HCT116 (cell line): ENCODE measurements at regions not wholly inside any gene's neighbourhood (a gene's known extent, or its start where the extent isn't known, plus 50 kb on each side); places are given as distances from the start of the nearest gene placed in this dataset.

Source experiments
- ATAC-seq: fragments of 200-7000 bp; cut with Tn5 transposase; 2 replicates; pipeline ENCODE4 v1.9.1; 2020; ENCODE audit warnings: mild to moderate bottlenecking, moderate library complexity
- BruUV-seq: library from RNA; stranded (reverse); fragments of 400-500 nt; replicated peaks from 2 replicates; lab custom pipeline; 2021; lab: Mats Ljungman, UMichigan
- CTCF ChIA-PET: fragments of 300-600 bp; sonication (Branson Sonifier 250); formaldehyde crosslinking; loops from one replicate; lab custom pipeline; 2021; ENCODE audit warnings: antibody characterized with exemption; lab: Charles Lee
- POLR2A ChIA-PET: fragments of 300-600, 350-600 bp; sonication (Branson Sonifier 250); formaldehyde crosslinking; loops from one replicate; lab custom pipeline; 2021; ENCODE audit warnings: antibody characterized with exemption; lab: Charles Lee
- RAD21 ChIA-PET, 2 experiments: fragments of 300-600 bp; sonication (Branson Sonifier 250); formaldehyde crosslinking; loops; one replicate each; lab custom pipeline; 2023; ENCODE audit warnings: low total read pairs in 2 of 2; ENCODE audit not compliant: uncharacterized antibody in 2 of 2, unreplicated experiment in 2 of 2, low non-redundant PET in 1 of 2; lab: Charles Lee
- DNase-seq: peaks from one replicate; pipeline ENCODE4 v3.0.0-alpha.2; 2010; ENCODE audit warnings: low read depth, low spot score
- H2AFZ ChIP-seq: fragments of 200-600 bp; shearing (Covaris generic), sonication (generic); 2 replicates; pipeline ENCODE4 v1.6.1; 2017; ENCODE audit warnings: low read depth, mixed run types, mixed read lengths, antibody characterized with exemption, low read length; ENCODE audit not compliant: poor library complexity, severe bottlenecking
- H3K27ac ChIP-seq: 2 replicates; pipeline ENCODE4 v1.5.1; 2012; ENCODE audit warnings: low read depth, low read length
- H3K27me3 ChIP-seq: fragments of 200-600 bp; sonication (generic); 2 replicates; pipeline ENCODE4 v1.6.1; 2016; ENCODE audit warnings: mixed run types, low read length, mixed read lengths; ENCODE audit not compliant: insufficient read depth
- H3K36me3 ChIP-seq, 2 experiments: fragments of 200-500 bp in 1 of 2; fragments of 200-600 bp in 1 of 2; sonication (Bioruptor generic) in 1 of 2; sonication (generic) in 1 of 2; 2 replicates each; pipeline versions ENCODE4 v1.5.1 to v1.6.1; 2014 to 2016; ENCODE audit warnings: low read length in 2 of 2, inconsistent platforms in 1 of 2, mixed read lengths in 1 of 2, mixed run types in 1 of 2; ENCODE audit not compliant: insufficient read depth in 2 of 2, control insufficient read depth in 1 of 2
- H3K4me1 ChIP-seq, 2 experiments: fragments of 200-600 bp in 1 of 2; sonication (generic) in 1 of 2; 2 replicates each; pipeline versions ENCODE4 v1.5.1 to v1.6.1; 2012 to 2017; ENCODE audit warnings: low read length in 2 of 2, inconsistent platforms in 1 of 2, mild to moderate bottlenecking in 1 of 2, mixed read lengths in 1 of 2, mixed run types in 1 of 2, moderate library complexity in 1 of 2; ENCODE audit not compliant: insufficient read depth in 2 of 2, control insufficient read depth in 1 of 2
- H3K4me2 ChIP-seq: fragments of 200-600 bp; sonication (generic); 2 replicates; pipeline ENCODE4 v1.6.1; 2017; ENCODE audit warnings: mixed run types, low read length, mixed read lengths
- H3K4me3 ChIP-seq, 2 experiments: fragments of 200-600 bp in 1 of 2; sonication (generic) in 1 of 2; replicated peaks in 1 of 2; 2 replicates each; pipeline ENCODE4 v1.5.1; 2011 to 2016; ENCODE audit warnings: low read length in 2 of 2, control low read depth in 1 of 2, low read depth in 1 of 2, mild to moderate bottlenecking in 1 of 2, mixed read lengths in 1 of 2, mixed run types in 1 of 2
- H3K79me2 ChIP-seq: fragments of 200-600 bp; sonication (generic); 2 replicates; pipeline ENCODE4 v1.6.1; 2017; ENCODE audit warnings: mild to moderate bottlenecking, mixed run types, low read length, moderate library complexity, mixed read lengths; ENCODE audit not compliant: insufficient read depth
- H3K9ac ChIP-seq: fragments of 200-600 bp; sonication (generic); 2 replicates; pipeline ENCODE4 v1.6.1; 2016; ENCODE audit warnings: low read length, mixed read lengths
- H3K9me2 ChIP-seq: fragments of 200-600 bp; sonication (generic), shearing (Covaris generic); 2 replicates; pipeline ENCODE4 v1.6.1; 2017; ENCODE audit warnings: mixed run types, mild to moderate bottlenecking, moderate library complexity; ENCODE audit not compliant: insufficient read depth
- H3K9me3 ChIP-seq, 2 experiments: fragments of 200-500 bp in 1 of 2; fragments of 200-600 bp in 1 of 2; sonication (Bioruptor generic) in 1 of 2; sonication (generic) in 1 of 2; 2 replicates each; pipeline ENCODE4 v1.6.1; 2014 to 2017; ENCODE audit warnings: low read length in 2 of 2, mixed read lengths in 2 of 2, inconsistent platforms in 1 of 2, low read depth in 1 of 2, mild to moderate bottlenecking in 1 of 2, mixed run types in 1 of 2, moderate library complexity in 1 of 2; ENCODE audit not compliant: control insufficient read depth in 1 of 2, insufficient read depth in 1 of 2
- H4K20me1 ChIP-seq: fragments of 200-600 bp; sonication (generic), shearing (Covaris generic); 2 replicates; pipeline ENCODE4 v1.6.1; 2017; ENCODE audit warnings: mixed run types, mild to moderate bottlenecking, moderate library complexity; ENCODE audit not compliant: insufficient read depth
- CEBPB ChIP-seq: IDR thresholded peaks from 2 replicates; pipeline ENCODE4 v1.6.1; 2012; ENCODE audit warnings: low read depth
- CTCF ChIP-seq, 3 experiments: fragments of 200-600 bp in 1 of 3; sonication (generic) in 1 of 3; IDR thresholded peaks in 2 of 3; conservative IDR thresholded peaks in 1 of 3; 2 replicates each; pipeline ENCODE4 v1.5.1; 2012 to 2017; ENCODE audit warnings: low read depth in 2 of 3, low read length in 2 of 3, antibody characterized with exemption in 1 of 3, borderline replicate concordance in 1 of 3, control low read depth in 1 of 3, mild to moderate bottlenecking in 1 of 3, mixed read lengths in 1 of 3, mixed run types in 1 of 3, moderate library complexity in 1 of 3; ENCODE audit not compliant: insufficient read depth in 1 of 3
- FOSL1 ChIP-seq: IDR thresholded peaks from 2 replicates; pipeline ENCODE4 v1.6.1; 2012; ENCODE audit warnings: low read depth
- JUND ChIP-seq: IDR thresholded peaks from 2 replicates; pipeline ENCODE4 v1.6.1; 2012
- MAX ChIP-seq: IDR thresholded peaks from 2 replicates; pipeline ENCODE4 v1.6.1; 2012
- POLR2AphosphoS5 ChIP-seq: IDR thresholded peaks from 2 replicates; pipeline ENCODE4 v1.6.1; 2011; ENCODE audit warnings: mild to moderate bottlenecking, low read depth, low read length, moderate library complexity
- REST ChIP-seq: IDR thresholded peaks from 2 replicates; pipeline ENCODE4 v1.6.1; 2012; ENCODE audit warnings: low read depth
- SIN3A ChIP-seq: IDR thresholded peaks from 2 replicates; pipeline ENCODE4 v1.6.1; 2012; ENCODE audit warnings: low read depth
- SP1 ChIP-seq: IDR thresholded peaks from 2 replicates; pipeline ENCODE4 v1.6.1; 2012; ENCODE audit warnings: low read depth
- SRF ChIP-seq: IDR thresholded peaks from 2 replicates; pipeline ENCODE4 v1.6.1; 2012; ENCODE audit warnings: low read depth
- TCF7L2 ChIP-seq: IDR thresholded peaks from 2 replicates; pipeline ENCODE4 v1.7.0; 2011; ENCODE audit warnings: borderline replicate concordance, inconsistent platforms; ENCODE audit not compliant: insufficient read depth, insufficient read length; ENCODE audit errors: extremely low read depth
- ZFX ChIP-seq: fragments of 450-650 bp; IDR thresholded peaks from 2 replicates; pipeline ENCODE4 v1.6.1; 2017
- intact Hi-C: fragments of 100-400 bp; cut with micrococcal nuclease; formaldehyde crosslinking; loops from 2 replicates; pipeline ENCODE4 v1.10.0; 2022

GRCh38 chr4:24116107-24116506 is 226.3 kb upstream of the PPARGC1A start:
- H3K4me3 ChIP-seq: no peak overlapping the region
- no TSS peak for BruUV-seq
- no peaks in the 10 kb centered on the region for H3K9me2 ChIP-seq
- ChIA-PET RAD21 (no interaction called here), POLR2A (no interaction called here), CTCF (no interaction called here)
- TF ChIP-seq CTCF (IDR thresholded peaks at IDR 0.05 in 2 of 3, conservative IDR thresholded peaks at IDR 0.05 in 1 of 3; ENCODE audit: borderline replicate concordance in 1 of 3, insufficient read depth in 1 of 3, low read depth in 2 of 3, low read length in 2 of 3) (no peak), SP1 (no peak), TCF7L2 (no peak), POLR2AphosphoS5 (no peak), REST (no peak), FOSL1 (no peak), ZFX (no peak), SRF (no peak), CEBPB (no peak), MAX (no peak), SIN3A (no peak), JUND (no peak)
- H2AFZ ChIP-seq: no peak overlapping the region
- H3K9me3 ChIP-seq: peaks cover 0 to 4% of the 10 kb centered on the region in 2 experiments; a peak in 2 of 4 replicates
- H3K4me1 ChIP-seq: no peaks in the 10 kb centered on the region
- H3K79me2 ChIP-seq: no peaks in the 10 kb centered on the region
- H3K27ac ChIP-seq: no peak overlapping the region
- intact Hi-C loops: no loop called here
- no peak overlapping the region for H3K4me2 ChIP-seq
- ATAC-seq (no peak), DNase-seq (no peak)
- no peaks in the 10 kb centered on the region for H3K36me3 ChIP-seq
- no peaks in the 10 kb centered on the region for H3K27me3 ChIP-seq
- no peaks in the 10 kb centered on the region for H4K20me1 ChIP-seq
- H3K9ac ChIP-seq: no peak overlapping the region
